Limb (tissue), 2 donors: ENCODE measurements at regions not wholly inside any gene's neighbourhood (a gene's known extent, or its start where the extent isn't known, plus 50 kb on each side); places are given as distances from the start of the nearest gene placed in this dataset.
"Not testable (repeated sequence)": the region's sequence is repeated elsewhere in the genome, so short reads cannot be mapped to it uniquely, and the experiment has no call there.

ENCODE experiments used
- DNase-seq, 2 donors: peaks; one replicate each; pipeline ENCODE4 v3.0.0-alpha.2; 2016; ENCODE audit errors: extremely low spot score in 2 of 2

- DNase-seq = no peak
Observed at GRCh38 chr17:51347851-51348584, 87.7 kb downstream of the UTP18 start.

GRCh38 chr17:51351080-51351479 is 90.7 kb downstream of the UTP18 start:
- DNase-seq = no peak

DNA sequence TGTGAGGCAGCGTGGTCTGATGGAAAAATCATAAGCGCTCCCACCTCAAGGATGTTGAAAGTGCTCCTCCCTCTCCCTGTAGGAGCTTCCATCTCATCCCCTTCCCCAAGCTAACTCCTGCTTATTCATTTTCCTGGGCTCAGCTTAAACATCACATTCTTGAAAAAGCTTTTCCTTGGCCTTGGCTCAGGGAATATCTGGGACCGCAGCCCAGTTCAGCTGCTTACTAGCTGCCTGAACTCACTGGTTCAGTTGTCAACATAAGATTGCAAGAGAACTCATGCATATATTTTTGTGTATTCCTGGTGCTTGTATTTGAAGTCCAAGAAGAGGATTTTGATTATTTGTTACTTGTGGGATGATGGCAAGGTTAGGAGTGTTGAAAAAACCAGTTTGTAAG is 91.5 kb downstream of the UTP18 start:
- DNase-seq = peak; percentile 76 to 86

DNA sequence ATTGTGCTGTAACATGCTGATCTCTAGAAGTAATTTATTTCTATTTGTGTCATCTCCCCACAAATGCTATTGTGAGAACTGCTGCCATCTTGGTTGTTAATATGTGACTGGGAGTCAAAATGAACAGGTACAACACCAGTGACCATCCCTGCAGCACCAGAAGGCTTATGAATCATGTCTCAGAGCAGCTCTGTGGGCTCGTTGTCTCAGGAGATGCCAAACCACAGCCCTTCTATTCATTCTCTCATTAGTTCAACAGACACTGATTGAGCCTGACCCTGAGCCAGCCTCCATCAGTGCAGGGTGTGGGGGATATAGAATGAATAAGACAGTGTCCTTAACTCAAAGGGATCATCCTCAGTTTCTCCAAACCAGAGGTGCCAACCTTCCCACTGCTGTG is 92.5 kb downstream of the UTP18 start:
- no peak for DNase-seq

DNA sequence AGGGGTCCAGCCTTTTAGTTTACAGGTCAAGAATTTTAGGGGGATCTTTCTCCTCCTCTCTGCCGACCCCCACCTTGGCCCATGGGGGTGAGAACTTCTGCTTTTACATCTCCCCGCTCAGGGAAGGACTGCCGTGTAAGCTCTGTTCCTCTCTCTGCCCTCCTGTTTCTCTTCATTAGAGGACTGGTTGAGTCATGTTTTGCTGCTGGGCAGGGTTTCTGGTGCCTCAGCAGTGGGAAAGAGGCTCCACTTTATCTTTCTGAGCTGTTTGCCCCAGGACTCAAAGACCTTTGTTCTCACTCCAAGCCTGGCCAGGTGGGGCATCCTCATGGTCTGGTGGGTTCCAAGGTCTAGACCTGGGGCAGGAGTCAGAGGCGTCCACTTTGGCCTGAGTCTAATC is 93.0 kb downstream of the UTP18 start:
- no peak for DNase-seq

DNA sequence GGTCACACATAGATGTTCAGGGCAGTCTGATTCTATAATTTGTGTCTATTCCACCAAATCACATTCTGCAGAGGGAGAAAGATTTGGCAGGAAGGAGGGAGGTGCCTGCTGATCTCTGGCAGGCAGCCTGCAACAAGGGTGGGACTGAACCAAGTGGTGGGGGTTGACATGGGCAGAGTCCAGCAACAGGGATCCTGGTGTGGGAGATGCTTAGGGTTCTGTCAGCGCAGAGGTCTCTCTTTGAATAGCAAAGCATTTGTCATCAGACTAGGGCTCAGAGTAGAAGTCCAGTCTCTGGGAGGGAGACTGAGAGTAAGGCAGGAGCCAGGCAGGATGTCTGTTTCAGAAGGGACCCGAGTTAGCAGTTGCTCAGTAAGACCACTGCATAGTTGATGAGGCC is 94.6 kb downstream of the UTP18 start:
- DNase-seq = no peak

GRCh38 chr17:51355441-51356410 is 95.4 kb downstream of the UTP18 start:
- DNase-seq = peak in 1 of 2 donors; percentile 34

GRCh38 chr17:51359055-51359454 is 98.7 kb downstream of the UTP18 start:
- no peak for DNase-seq

GRCh38 chr17:51362811-51363585 is 102.7 kb downstream of the UTP18 start:
- peak in 1 of 2 donors; percentile 47 for DNase-seq

GRCh38 chr17:51365090-51365489 is 104.7 kb downstream of the UTP18 start:
- DNase-seq = no peak

DNA sequence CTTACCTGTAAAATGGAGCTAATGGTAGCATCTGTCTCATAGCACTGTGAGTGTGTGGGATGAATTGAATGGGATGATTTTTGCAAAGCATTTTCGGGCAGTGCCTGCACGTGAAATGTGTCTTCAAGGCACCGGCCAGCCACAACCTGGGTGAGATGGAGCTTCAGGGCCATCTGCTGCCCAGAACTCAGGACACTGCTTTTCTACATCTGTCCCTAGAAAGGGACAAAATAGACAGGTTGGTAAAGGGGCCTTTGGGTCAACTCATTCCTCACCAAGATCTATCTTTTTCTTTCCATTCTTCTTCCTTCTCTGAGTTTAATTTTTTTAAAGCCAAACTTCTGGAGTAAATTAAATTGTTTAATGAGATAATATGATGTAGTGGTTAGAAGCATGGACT is 106.5 kb downstream of the UTP18 start:
- no peak for DNase-seq

DNA sequence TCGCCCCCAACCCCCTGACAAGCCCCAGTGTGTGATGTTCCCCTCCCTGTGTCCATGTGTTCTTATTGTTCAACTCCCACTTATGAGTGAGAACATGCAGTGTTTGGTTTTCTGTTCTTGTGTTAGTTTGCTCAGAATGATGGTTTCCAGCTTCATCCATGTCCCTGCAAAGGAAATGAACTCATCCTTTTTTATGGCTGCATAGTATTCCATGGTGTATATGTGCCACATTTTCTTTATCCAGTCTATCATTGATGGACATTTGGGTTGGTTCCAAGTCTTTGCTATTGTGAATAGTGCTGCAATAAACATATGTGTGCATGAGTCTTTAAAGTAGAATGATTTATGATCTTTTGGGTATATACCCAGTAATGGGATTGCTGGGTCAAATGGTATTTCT is 107.5 kb downstream of the UTP18 start:
- not testable (repeated sequence) for DNase-seq

- peak; percentile 74 for DNase-seq
Observed at GRCh38 chr17:51371732-51372151, 111.4 kb downstream of the UTP18 start.

DNA sequence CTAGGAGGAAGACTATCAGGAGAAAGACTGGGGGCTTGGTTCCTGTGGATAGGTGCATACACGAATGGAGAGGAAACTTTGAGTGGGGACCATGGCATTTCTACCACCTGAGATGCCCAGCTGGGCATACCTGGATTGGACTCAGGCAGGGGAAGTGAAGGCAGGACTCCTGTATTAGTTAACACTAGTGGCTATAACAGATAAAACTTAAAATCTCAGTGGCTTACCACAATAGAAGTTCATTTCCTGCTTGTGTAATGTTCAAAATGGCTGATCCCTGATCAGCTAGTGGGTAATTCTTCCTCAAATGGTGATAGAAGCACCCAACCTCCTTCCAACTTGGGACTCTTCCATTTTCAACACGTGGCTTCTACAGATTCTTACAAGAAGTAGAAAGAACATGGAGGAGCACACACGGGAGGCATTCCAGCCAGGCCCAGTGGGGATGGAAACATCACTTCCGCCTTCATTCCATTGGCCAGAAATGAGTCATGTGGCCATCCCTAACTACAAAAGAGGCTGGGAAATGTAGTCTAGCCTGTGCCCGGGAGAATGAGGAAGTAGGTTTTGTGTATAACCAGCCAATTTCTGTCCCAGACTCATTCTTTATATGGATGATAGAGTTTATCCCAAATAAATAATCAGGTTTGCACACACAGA is 112.1 kb downstream of the UTP18 start:
- no peak for DNase-seq

GRCh38 chr17:51373489-51374152 is 113.3 kb downstream of the UTP18 start:
- DNase-seq = no peak

DNA sequence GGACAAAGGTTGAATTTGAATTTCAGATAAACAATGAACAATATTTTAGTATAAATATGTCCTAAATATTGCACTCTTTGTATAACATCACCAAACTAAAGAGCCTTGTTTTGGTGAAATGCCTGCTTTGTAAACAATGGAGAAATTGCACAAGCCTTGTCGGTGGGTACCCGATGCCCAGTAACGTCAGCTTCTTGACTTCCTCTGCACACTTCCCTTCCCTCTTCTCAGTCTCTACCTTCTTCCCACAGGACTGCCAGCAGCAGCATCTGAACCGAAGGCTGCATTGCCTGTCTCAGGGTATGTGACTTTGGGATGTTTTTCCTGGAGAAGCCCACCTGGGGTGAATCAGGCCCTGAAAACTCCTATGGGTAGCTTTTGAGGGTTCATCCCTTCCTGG is 113.9 kb downstream of the UTP18 start:
- no peak for DNase-seq

DNA sequence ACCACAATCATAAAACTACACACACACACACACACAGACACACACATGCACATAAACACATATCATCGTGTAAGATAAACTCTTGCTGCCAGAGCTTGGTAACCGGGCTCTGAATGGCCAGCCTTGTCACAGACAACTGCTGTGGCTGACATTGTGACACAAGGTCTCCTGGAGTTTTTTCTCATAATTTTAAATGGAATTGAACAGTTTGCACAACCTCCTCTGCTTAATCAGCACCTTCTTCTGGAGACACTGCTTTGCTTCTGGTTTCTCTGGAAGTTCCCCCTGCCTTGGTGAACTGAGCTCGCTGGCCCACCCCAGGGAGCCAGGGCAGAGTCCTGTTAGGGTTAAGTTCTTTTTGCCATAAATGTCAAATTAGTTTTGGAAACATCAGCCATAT is 115.4 kb downstream of the UTP18 start:
- DNase-seq = no peak

DNA sequence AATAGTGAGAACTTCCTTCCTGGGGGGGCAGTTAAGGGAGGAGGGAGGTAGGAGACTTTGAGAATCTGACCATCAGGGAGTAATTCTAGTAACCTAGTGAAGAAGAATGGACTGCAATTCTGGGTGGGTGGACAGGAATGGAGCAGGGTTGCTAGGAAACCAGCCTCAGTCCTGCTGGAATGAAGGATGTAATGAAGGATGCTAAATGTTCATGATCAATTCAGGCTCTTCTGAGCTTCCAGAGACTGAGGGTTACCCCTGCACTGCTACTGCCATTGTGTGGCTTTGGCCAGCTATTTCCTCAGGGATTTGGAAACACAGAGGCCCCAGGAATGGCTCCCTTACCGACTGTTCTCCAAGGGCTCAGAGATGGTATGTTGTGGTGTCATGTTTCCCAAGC is 116.4 kb downstream of the UTP18 start:
- no peak for DNase-seq

- DNase-seq = no peak
Observed at GRCh38 chr17:51381262-51381661, 120.9 kb downstream of the UTP18 start.

DNA sequence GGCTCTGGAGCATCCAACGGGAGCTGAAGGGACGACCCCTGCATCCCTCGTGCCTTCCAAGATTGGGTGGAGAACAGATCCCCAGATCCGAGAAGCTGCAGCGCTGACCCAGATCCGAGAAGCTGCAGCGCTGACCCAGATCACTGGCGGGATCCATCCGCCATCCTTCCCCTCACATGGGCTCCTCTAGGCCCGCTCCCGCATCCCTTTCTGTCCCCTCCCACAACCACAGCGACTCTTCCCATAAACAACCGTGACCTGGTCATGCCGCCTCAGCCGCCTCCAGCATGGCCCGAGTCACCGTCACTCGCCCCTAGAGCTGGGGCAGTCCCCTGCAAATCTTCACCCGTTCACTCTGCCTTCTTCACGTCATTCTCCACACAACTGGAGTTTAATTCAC is 124.9 kb downstream of the UTP18 start:
- no peak for DNase-seq

GRCh38 chr17:51387582-51387981 is 127.2 kb downstream of the UTP18 start:
- DNase-seq = no peak
